ENCODE measurements at regions not wholly inside any gene's neighbourhood (a gene's known extent, or its start where the extent isn't known, plus 50 kb on each side); places are given as distances from the start of the nearest gene placed in this dataset.

DNA sequence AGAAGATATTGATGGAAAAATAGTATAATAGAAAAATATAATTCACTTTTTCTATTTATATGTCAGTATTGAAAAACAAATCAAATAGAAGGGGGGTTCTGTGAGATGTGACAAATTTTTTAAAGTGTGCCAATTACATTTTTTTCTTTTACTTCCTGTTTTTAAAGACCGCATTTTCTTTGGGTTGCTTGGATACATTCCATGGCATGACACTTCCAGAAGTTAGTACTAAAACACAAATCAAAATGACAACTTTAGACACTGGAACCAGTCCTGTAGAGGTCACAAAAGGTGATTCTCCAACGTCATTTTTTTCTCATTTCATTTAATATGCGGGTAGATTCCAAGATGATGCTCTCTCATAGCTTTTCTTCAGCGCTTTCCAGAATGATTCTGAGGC lies 116.2 kb upstream of the GNPDA2 start:
- H3K27ac ChIP-seq: no peak overlapping the region
- H3K4me1 ChIP-seq (replicated peaks in 1 of 2): no peaks in the 10 kb centered on the region
- no peak for TF ChIP-seq POLR2A (IDR thresholded peaks at IDR 0.05)
- TF ChIP-seq, protein P1, sequence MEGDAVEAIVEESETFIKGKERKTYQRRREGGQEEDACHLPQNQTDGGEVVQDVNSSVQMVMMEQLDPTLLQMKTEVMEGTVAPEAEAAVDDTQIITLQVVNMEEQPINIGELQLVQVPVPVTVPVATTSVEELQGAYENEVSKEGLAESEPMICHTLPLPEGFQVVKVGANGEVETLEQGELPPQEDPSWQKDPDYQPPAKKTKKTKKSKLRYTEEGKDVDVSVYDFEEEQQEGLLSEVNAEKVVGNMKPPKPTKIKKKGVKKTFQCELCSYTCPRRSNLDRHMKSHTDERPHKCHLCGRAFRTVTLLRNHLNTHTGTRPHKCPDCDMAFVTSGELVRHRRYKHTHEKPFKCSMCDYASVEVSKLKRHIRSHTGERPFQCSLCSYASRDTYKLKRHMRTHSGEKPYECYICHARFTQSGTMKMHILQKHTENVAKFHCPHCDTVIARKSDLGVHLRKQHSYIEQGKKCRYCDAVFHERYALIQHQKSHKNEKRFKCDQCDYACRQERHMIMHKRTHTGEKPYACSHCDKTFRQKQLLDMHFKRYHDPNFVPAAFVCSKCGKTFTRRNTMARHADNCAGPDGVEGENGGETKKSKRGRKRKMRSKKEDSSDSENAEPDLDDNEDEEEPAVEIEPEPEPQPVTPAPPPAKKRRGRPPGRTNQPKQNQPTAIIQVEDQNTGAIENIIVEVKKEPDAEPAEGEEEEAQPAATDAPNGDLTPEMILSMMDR (IDR thresholded peaks at IDR 0.05): no peak
- intact Hi-C loops (cut with DNase I): no loop called here
- DNase-seq: no peak
- H3K4me3 ChIP-seq: no peak overlapping the region
- WGBS, 4 donors: 52 to 58% (median 55%) methylated on average over 4 of the region's 4 CpGs
- no peaks in the 10 kb centered on the region for H3K27me3 ChIP-seq
- H3K9me3 ChIP-seq (replicated peaks in 1 of 3): no peaks in the 10 kb centered on the region
- no peaks in the 10 kb centered on the region for H3K36me3 ChIP-seq (replicated peaks in 1 of 2)

DNA sequence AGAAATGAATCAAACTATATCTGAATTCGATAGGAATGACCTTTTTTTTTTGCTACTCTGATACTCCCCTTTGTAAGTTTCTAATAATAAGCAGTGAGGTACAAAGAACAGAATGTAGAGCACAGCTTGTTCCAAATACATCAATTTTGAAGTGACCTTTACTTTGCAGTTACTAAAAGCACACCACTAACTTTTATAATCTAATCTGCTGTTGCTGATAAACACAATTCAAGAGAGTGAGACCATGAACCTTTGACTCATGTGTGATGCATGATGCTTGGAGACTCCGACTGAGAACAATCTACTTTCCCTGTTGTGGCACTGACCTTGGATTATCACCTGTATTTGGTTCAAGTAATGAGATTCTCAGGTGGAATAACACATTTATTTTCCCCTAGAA lies 91.6 kb upstream of the GNPDA2 start:
- H3K4me1 ChIP-seq (replicated peaks in 1 of 2): peaks cover 0 to 14% of the 10 kb centered on the region in 2 donors
- TF ChIP-seq POLR2A (IDR thresholded peaks at IDR 0.05): no peak
- TF ChIP-seq, protein P1 (IDR thresholded peaks at IDR 0.05): no peak
- intact Hi-C loops (cut with DNase I): no loop called here
- no peaks in the 10 kb centered on the region for H3K9me3 ChIP-seq (replicated peaks in 1 of 3)
- no peaks in the 10 kb centered on the region for H3K27me3 ChIP-seq
- 17 to 26% (median 22%) methylated on average over 2 of the region's 2 CpGs for WGBS, 4 donors
- H3K4me3 ChIP-seq: no peak overlapping the region
- H3K27ac ChIP-seq: peak overlapping the region in 2 of 5 donors; percentile 34 to 74
- H3K36me3 ChIP-seq (replicated peaks in 1 of 2): no peaks in the 10 kb centered on the region
- DNase-seq: peak in 3 of 7 donors; percentile 5 to 26 (median 21)

DNA sequence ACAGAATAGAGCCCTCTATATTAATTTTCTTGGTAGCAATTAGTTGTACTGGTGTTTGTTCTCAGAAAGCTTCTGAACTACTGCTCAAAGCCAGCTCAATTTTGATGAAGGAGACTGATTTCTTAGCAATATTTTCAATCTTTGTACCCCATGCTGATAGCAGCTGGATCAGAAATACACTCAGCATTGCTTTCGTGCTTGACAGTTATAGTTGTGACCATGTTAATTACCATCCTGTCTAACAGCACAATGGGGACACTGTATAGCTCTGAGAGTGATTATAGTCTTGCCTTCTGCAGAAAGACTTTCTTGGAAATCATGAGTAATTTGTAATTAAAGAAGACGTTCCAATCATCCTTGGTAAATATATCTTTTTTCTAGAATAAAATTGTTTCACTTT lies 79.7 kb upstream of the GNPDA2 start:
- 39 to 45% (median 41%) methylated on average over 2 of the region's 2 CpGs for WGBS, 4 donors
- no peaks in the 10 kb centered on the region for H3K27me3 ChIP-seq
- intact Hi-C loops (cut with DNase I): no loop called here

DNA sequence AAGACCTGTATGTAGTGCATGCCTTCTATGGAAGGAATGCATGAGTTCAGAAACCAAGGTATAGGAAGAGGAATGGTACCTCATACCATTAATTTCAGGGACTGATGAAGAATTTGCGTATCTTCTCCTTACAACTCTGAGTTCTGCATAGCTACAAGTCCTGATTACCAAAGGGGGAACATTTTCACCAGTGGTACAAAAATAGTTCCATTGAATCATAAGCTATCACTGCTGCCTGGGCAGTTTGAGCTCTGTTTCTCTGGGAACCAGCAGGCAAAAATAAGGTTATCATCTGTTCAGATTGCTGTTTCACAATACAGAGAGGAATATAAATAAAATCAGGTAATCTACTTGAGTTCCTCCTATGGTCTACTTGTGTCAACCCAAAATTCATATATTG lies 77.9 kb upstream of the GNPDA2 start:
- intact Hi-C loops (cut with DNase I): no loop called here

More for the DNA sequence above, 79.7 kb upstream of the GNPDA2 start:
- no peaks in the 10 kb centered on the region for H3K36me3 ChIP-seq (replicated peaks in 1 of 2)
- no peak for DNase-seq
- H3K4me3 ChIP-seq: no peak overlapping the region
- no peaks in the 10 kb centered on the region for H3K9me3 ChIP-seq (replicated peaks in 1 of 3)
- H3K4me1 ChIP-seq (replicated peaks in 1 of 2): no peaks in the 10 kb centered on the region
- H3K27ac ChIP-seq: no peak overlapping the region
- no peak for TF ChIP-seq POLR2A (IDR thresholded peaks at IDR 0.05)
- TF ChIP-seq, protein P1 (IDR thresholded peaks at IDR 0.05): no peak

More for the DNA sequence above, 77.9 kb upstream of the GNPDA2 start:
- Histone ChIP-seq H3K4me3 (no peak overlapping the region), H3K27me3 (no peaks in the 10 kb centered on the region), H3K4me1 (replicated peaks in 1 of 2) (no peaks in the 10 kb centered on the region), H3K9me3 (replicated peaks in 1 of 3) (no peaks in the 10 kb centered on the region), H3K36me3 (replicated peaks in 1 of 2) (no peaks in the 10 kb centered on the region), H3K27ac (no peak overlapping the region)
- no peak for TF ChIP-seq POLR2A (IDR thresholded peaks at IDR 0.05)
- TF ChIP-seq, protein P1 (IDR thresholded peaks at IDR 0.05): no peak
- DNase-seq: no peak
- WGBS, 4 donors: 93 to 97% (median 96%) methylated on average over 1 of the region's 1 CpG
